ENCODE measurements at regions not wholly inside any gene's neighbourhood (a gene's known extent, or its start where the extent isn't known, plus 50 kb on each side); places are given as distances from the start of the nearest gene placed in this dataset.

DNA sequence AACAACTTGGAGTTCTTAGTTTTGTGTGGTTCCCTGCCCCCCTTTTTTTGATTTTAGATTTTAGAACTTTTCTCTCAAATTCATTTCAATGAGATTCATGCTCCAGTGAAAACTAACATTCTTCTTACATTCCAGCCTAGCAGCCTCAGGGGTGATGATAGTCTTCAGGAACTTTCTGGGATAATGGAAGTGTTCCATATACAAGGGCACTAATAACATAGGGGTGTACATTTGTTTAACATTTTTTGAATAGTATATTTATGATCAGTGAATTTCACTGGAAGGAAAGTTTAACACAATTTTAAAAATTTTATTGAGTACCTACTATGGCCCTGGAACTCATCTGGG lies 61.4 kb upstream of the ZNF648 start:
- no peak for DNase-seq (ENCODE audit: low read depth in 2 of 2)

DNA sequence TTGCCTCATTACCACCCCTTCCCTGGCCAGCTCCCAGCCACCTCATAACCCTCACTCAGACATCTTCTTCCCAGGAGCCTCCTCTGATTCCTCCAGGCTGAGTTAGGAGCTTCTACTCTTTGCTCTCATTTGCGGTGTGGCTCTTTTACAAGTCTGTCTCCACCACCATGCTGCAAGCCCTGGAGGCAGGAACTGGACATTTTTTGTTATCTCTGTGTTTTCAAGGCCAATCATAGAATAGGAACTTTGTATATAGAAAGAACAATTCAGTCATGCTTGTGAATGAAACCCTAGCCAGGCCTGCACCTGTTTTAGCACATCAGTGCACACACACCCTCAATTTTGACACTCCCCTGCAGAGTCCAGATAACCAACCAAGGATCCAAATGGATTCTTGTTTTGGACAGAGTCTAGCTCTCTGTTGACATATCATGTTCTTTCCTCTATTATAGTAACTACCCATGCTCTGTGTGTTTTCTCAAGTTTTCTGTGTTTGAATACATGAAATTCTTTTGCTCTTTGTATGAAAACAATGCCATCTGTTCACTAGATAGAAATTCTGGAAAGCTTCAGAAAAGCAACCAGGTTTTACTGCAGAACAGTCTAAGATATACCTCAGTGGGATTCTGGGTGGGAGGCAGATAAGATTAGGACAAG lies 60.9 kb upstream of the ZNF648 start:
- no peak for DNase-seq (ENCODE audit: low read depth in 2 of 2)

GRCh38 chr1:182121787-182122186 lies 60.3 kb upstream of the ZNF648 start:
- no peak for DNase-seq (ENCODE audit: low read depth in 2 of 2)

- DNase-seq (ENCODE audit: low read depth in 2 of 2), result no peak
These were observed 59.1 kb upstream of the ZNF648 start for GRCh38 chr1:182120411-182121258.

GRCh38 chr1:182119631-182120030 lies 58.1 kb upstream of the ZNF648 start:
- no peak for DNase-seq (ENCODE audit: low read depth in 2 of 2)

DNA sequence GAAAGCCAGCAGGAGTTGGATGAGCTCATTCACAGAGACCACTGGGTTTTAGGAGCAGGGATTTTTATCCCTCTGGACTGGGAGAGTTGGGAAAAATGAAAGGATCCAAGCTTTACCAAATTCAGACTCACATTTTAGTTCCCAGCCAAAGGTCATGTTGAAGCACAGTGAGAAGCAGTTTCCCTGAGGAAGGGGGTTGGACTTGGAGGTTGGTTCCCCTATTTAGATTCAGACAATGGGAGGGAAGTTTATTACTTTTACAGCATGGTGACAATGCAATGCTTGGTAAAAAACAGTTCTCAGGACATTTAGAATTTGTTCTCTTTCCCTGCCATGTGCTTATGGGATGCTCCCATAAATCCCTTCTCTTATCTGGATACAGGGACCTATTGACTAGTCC lies 57.3 kb upstream of the ZNF648 start:
- no peak for DNase-seq (ENCODE audit: low read depth in 2 of 2)

GRCh38 chr1:182114627-182115023 lies 53.1 kb upstream of the ZNF648 start:
- DNase-seq (ENCODE audit: low read depth in 2 of 2), result no peak

DNA sequence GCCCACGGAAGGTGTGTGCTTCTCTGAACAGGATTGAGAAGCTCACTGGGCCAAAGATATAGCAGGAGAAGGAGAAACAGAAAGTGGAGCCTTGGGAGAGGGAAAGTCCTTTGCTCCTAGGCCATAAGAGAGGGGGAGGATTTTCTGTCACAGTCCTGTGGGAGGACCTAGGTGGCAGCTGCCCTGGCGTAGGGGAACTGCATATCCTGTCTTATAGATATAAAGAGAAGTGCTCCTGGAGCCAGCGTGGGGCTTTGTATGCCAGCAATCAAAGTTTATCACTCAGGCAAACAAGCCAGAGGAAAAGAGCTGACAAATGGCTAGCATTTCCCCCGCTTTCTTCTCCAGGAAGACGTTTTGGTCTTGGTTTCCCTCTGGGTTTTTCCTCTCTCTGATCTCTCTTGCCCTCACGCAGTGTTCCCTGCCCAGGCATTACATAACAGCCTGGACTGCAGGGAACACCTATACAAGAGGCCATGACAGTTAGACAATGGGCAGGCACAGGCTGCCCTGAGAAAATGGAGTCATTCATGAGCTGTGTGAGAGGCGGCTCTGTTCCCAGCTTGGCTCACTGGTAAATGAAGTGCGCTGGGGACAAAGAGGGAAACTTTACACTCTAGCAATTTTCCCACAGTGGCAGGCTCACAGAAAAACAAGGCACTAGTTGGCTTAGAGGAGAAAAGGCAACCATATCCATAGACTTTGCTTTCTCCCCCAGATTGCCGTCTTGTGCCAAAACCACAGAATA lies 52.5 kb upstream of the ZNF648 start:
- DNase-seq (ENCODE audit: low read depth in 2 of 2), result no peak

DNA sequence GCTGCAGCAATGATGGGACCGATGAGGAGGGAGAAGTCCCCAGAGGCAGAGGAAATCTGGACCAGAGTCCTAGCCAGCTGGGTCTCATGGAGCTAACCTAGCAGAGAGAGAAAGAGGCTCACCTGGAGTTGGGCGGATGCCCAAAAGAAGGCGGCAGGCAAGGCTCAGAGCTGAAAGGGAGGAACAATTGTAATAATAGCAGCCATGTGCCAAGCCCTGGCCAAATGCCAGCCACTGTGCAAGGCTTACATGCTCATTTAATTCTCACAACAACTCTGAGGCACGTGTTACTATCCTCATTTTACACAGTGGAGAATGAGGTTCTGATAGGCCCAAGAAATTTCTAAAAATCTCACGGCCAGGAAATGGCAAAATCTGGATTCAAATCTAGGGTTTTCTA lies 50.0 kb upstream of the ZNF648 start:
- DNase-seq (ENCODE audit: low read depth in 2 of 2), result no peak
